ENCODE measurements at regions not wholly inside any gene's neighbourhood (a gene's known extent, or its start where the extent isn't known, plus 50 kb on each side); places are given as distances from the start of the nearest gene placed in this dataset.

- H3K36me3 ChIP-seq (ENCODE audit: insufficient read depth, low read length): no peaks in the 10 kb centered on the region
- POLR2A ChIA-PET: no interaction called here
- BruUV-seq (replicated peaks): no TSS peak
- no peak overlapping the region for H3K4me2 ChIP-seq (ENCODE audit: low read length)
- H3K9me2 ChIP-seq (ENCODE audit: insufficient read depth, low read length): no peaks in the 10 kb centered on the region
- no peaks in the 10 kb centered on the region for H3K79me2 ChIP-seq (ENCODE audit: insufficient read depth, low read depth, low read length)
- intact Hi-C loops (cut with micrococcal nuclease; ENCODE audit: unreplicated experiment): no loop called here
- no peak overlapping the region for H3K4me3 ChIP-seq (ENCODE audit: low read depth, low read length, poor library complexity, severe bottlenecking)
- no peaks in the 10 kb centered on the region for H4K20me1 ChIP-seq (ENCODE audit: insufficient read depth, low read length)
- H2AFZ ChIP-seq (ENCODE audit: low read length): no peak overlapping the region
- no peaks in the 10 kb centered on the region for H3K9me3 ChIP-seq (ENCODE audit: low read length)
- CTCF ChIA-PET (ENCODE audit: unreplicated experiment): no interaction called here
- no peaks in the 10 kb centered on the region for H3K4me1 ChIP-seq (ENCODE audit: insufficient read depth, low read length, poor library complexity, severe bottlenecking)
- TF ChIP-seq EZH2phosphoT487 (IDR thresholded peaks at IDR 0.05; ENCODE audit: borderline replicate concordance, low read depth, low read length) (no peak), CTCF (conservative IDR thresholded peaks at IDR 0.05; ENCODE audit: low read length) (no peak)
- no peak overlapping the region for H3K27ac ChIP-seq (ENCODE audit: low read depth, low read length, poor library complexity, severe bottlenecking)
- no peak for DNase-seq (ENCODE audit: low spot score)
Measured at GRCh38 chr16:88300463-88300835, 82.3 kb upstream of the ZNF469 start.

GRCh38 chr16:88301431-88301830 lies 81.3 kb upstream of the ZNF469 start:
- Histone ChIP-seq H3K9me2 (ENCODE audit: insufficient read depth, low read length) (no peaks in the 10 kb centered on the region), H3K4me2 (ENCODE audit: low read length) (no peak overlapping the region), H2AFZ (ENCODE audit: low read length) (no peak overlapping the region), H3K36me3 (ENCODE audit: insufficient read depth, low read length) (no peaks in the 10 kb centered on the region), H4K20me1 (ENCODE audit: insufficient read depth, low read length) (no peaks in the 10 kb centered on the region), H3K27ac (ENCODE audit: low read depth, low read length, poor library complexity, severe bottlenecking) (no peak overlapping the region), H3K4me1 (ENCODE audit: insufficient read depth, low read length, poor library complexity, severe bottlenecking) (no peaks in the 10 kb centered on the region), H3K79me2 (ENCODE audit: insufficient read depth, low read depth, low read length) (no peaks in the 10 kb centered on the region), H3K4me3 (ENCODE audit: low read depth, low read length, poor library complexity, severe bottlenecking) (no peak overlapping the region), H3K9me3 (ENCODE audit: low read length) (no peaks in the 10 kb centered on the region)
- ChIA-PET CTCF (ENCODE audit: unreplicated experiment) (no interaction called here), POLR2A (no interaction called here)
- intact Hi-C loops (cut with micrococcal nuclease; ENCODE audit: unreplicated experiment): no loop called here
- no TSS peak for BruUV-seq (replicated peaks)
- TF ChIP-seq EZH2phosphoT487 (IDR thresholded peaks at IDR 0.05; ENCODE audit: borderline replicate concordance, low read depth, low read length) (no peak), CTCF (conservative IDR thresholded peaks at IDR 0.05; ENCODE audit: low read length) (no peak)
- no peak for DNase-seq (ENCODE audit: low spot score)

GRCh38 chr16:88301886-88302285 lies 80.9 kb upstream of the ZNF469 start:
- no peak overlapping the region for H3K4me3 ChIP-seq (ENCODE audit: low read depth, low read length, poor library complexity, severe bottlenecking)
- ChIA-PET POLR2A (no interaction called here), CTCF (ENCODE audit: unreplicated experiment) (no interaction called here)
- BruUV-seq (replicated peaks): no TSS peak
- H3K36me3 ChIP-seq (ENCODE audit: insufficient read depth, low read length): no peaks in the 10 kb centered on the region
- no peaks in the 10 kb centered on the region for H3K9me3 ChIP-seq (ENCODE audit: low read length)
- H3K4me1 ChIP-seq (ENCODE audit: insufficient read depth, low read length, poor library complexity, severe bottlenecking): no peaks in the 10 kb centered on the region
- no peak for DNase-seq (ENCODE audit: low spot score)
- no peaks in the 10 kb centered on the region for H3K9me2 ChIP-seq (ENCODE audit: insufficient read depth, low read length)
- TF ChIP-seq CTCF (conservative IDR thresholded peaks at IDR 0.05; ENCODE audit: low read length): no peak
- TF ChIP-seq EZH2phosphoT487 (IDR thresholded peaks at IDR 0.05; ENCODE audit: borderline replicate concordance, low read depth, low read length): no peak
- H3K79me2 ChIP-seq (ENCODE audit: insufficient read depth, low read depth, low read length): no peaks in the 10 kb centered on the region
- no peak overlapping the region for H2AFZ ChIP-seq (ENCODE audit: low read length)
- H3K27ac ChIP-seq (ENCODE audit: low read depth, low read length, poor library complexity, severe bottlenecking): no peak overlapping the region
- H3K4me2 ChIP-seq (ENCODE audit: low read length): no peak overlapping the region
- no peaks in the 10 kb centered on the region for H4K20me1 ChIP-seq (ENCODE audit: insufficient read depth, low read length)
- intact Hi-C loops (cut with micrococcal nuclease; ENCODE audit: unreplicated experiment): no loop called here

Data from OCI-LY7 (cell line).